ENCODE measurements at regions not wholly inside any gene's neighbourhood (a gene's known extent, or its start where the extent isn't known, plus 50 kb on each side); places are given as distances from the start of the nearest gene placed in this dataset.

- Histone ChIP-seq H3K4me1 (ENCODE audit: control insufficient read depth, insufficient read depth, low read length) (no peaks in the 10 kb centered on the region), H3K27ac (ENCODE audit: extremely low read depth, low read depth, low read length) (no peak overlapping the region), H3K36me3 (ENCODE audit: control insufficient read depth in 2 of 2, insufficient read depth in 1 of 2, low read length in 2 of 2) (no peaks in the 10 kb centered on the region), H3K4me3 (ENCODE audit: low read depth, low read length) (no peak overlapping the region), H3K9me3 (ENCODE audit: control insufficient read depth, insufficient read depth, low read depth, low read length) (no peaks in the 10 kb centered on the region)
- POLR2A ChIA-PET, result no interaction called here
- TF ChIP-seq ZNF169 (tag by site-specific recombination; IDR thresholded peaks at IDR 0.05) (no peak), EGR2 (tag by site-specific recombination; IDR thresholded peaks at IDR 0.05; ENCODE audit: low read depth) (no peak), ZNF404 (tag by site-specific recombination; IDR thresholded peaks at IDR 0.05) (no peak), ZFHX2 (tag by site-specific recombination; conservative IDR thresholded peaks at IDR 0.05) (no peak), ZBTB17 (tag by site-specific recombination; IDR thresholded peaks at IDR 0.05) (no peak), YY1 (tag by site-specific recombination; IDR thresholded peaks at IDR 0.05) (no peak), ZFP3 (tag by site-specific recombination; IDR thresholded peaks at IDR 0.05; ENCODE audit: low read depth) (no peak), HOXD13 (CRISPR knock-in tag; IDR thresholded peaks at IDR 0.05; ENCODE audit: borderline replicate concordance) (no peak), ZBTB44 (tag by site-specific recombination; IDR thresholded peaks at IDR 0.05) (no peak), ZNF621 (tag by site-specific recombination; IDR thresholded peaks at IDR 0.05) (no peak), ZFP69B (tag by site-specific recombination; IDR thresholded peaks at IDR 0.05) (no peak), ZNF792 (tag by site-specific recombination; IDR thresholded peaks at IDR 0.05) (no peak), ZNF639 (tag by site-specific recombination; IDR thresholded peaks at IDR 0.05) (no peak), ZNF10 (tag by site-specific recombination; IDR thresholded peaks at IDR 0.05) (no peak), PRDM6 (tag by site-specific recombination; IDR thresholded peaks at IDR 0.05) (no peak), FEZF1 (tag by site-specific recombination; IDR thresholded peaks at IDR 0.05) (no peak), ZNF391 (tag by site-specific recombination; IDR thresholded peaks at IDR 0.05; ENCODE audit: borderline replicate concordance, low read depth) (no peak)
- CTCF ChIA-PET, result no interaction called here
These were observed 129.8 kb upstream of the CHODL start for GRCh38 chr21:18114810-18115209.

- ChIA-PET CTCF (interaction anchor here (1.5 kb wide), 1 partner anchor 64 kb away, joined by 6 read pairs; no protein-coding TSS in a partner anchor), POLR2A (no interaction called here)
- no peaks in the 10 kb centered on the region for H3K9me3 ChIP-seq (ENCODE audit: control insufficient read depth, insufficient read depth, low read depth, low read length)
- H3K4me1 ChIP-seq (ENCODE audit: control insufficient read depth, insufficient read depth, low read length), result no peaks in the 10 kb centered on the region
- no peak for TF ChIP-seq ZNF513 (tag by site-specific recombination; IDR thresholded peaks at IDR 0.05)
- no peak for TF ChIP-seq AEBP2 (tag by site-specific recombination; IDR thresholded peaks at IDR 0.05; ENCODE audit: borderline replicate concordance)
- TF ChIP-seq GLI4 (tag by site-specific recombination; IDR thresholded peaks at IDR 0.05), result no peak
- no peak for TF ChIP-seq ZNF404 (tag by site-specific recombination; IDR thresholded peaks at IDR 0.05)
- no peaks in the 10 kb centered on the region for H3K36me3 ChIP-seq (ENCODE audit: control insufficient read depth in 2 of 2, insufficient read depth in 1 of 2, low read length in 2 of 2)
- no peak overlapping the region for H3K4me3 ChIP-seq (ENCODE audit: low read depth, low read length)
- H3K27ac ChIP-seq (ENCODE audit: extremely low read depth, low read depth, low read length), result no peak overlapping the region
These were observed 139.8 kb upstream of the CHODL start for GRCh38 chr21:18104802-18105201.
